ENCODE measurements at regions not wholly inside any gene's neighbourhood (a gene's known extent, or its start where the extent isn't known, plus 50 kb on each side); places are given as distances from the start of the nearest gene placed in this dataset.

- no peak for TF ChIP-seq ZFP3 (CRISPR knock-in tag; IDR thresholded peaks at IDR 0.05)
- no peak for TF ChIP-seq PATZ1 (CRISPR knock-in tag; IDR thresholded peaks at IDR 0.05; ENCODE audit: borderline replicate concordance)
- no peak for TF ChIP-seq BACH2 (CRISPR knock-in tag; IDR thresholded peaks at IDR 0.05; ENCODE audit: borderline replicate concordance)
- no peak for TF ChIP-seq SNAI2 (CRISPR knock-in tag; IDR thresholded peaks at IDR 0.05)
- TF ChIP-seq CSRNP3 (CRISPR knock-in tag; IDR thresholded peaks at IDR 0.05), result no peak
Measured at GRCh38 chr4:97309121-97309520, 834.2 kb downstream of the STPG2 start.
